HG02588 (cell line): ENCODE measurements at regions not wholly inside any gene's neighbourhood (a gene's known extent, or its start where the extent isn't known, plus 50 kb on each side); places are given as distances from the start of the nearest gene placed in this dataset.

ENCODE experiments used
- ATAC-seq: cut with Tn5 transposase; IDR thresholded peaks from one replicate; pipeline ENCODE4 v1.9.1; 2021; ENCODE audit warnings: mild to moderate bottlenecking, moderate library complexity; ENCODE audit not compliant: unreplicated experiment

DNA sequence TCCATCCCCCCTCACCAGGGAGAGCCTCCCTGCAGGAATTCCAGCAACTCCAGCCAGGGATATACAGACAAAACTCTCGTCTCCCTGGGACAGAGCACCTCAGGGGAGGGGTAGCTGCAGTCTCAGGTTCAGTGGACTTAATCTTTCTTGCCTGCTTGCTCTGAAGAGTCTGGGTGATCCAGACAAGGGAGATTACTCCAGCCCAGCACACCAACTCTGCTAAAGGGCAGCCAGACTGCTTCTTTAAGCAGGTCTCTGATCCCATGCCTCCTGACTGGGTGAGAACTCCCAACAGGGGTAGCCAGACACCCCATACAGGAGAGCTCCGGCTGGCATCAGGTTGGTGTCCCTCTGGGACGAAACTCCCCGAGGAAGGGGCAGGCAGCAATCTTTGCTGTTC is 888.7 kb downstream of the RAB28 start:
- no peak for ATAC-seq

- ATAC-seq, result no peak
Observed at GRCh38 chr4:12588582-12588981, 895.6 kb downstream of the RAB28 start.

- no peak for ATAC-seq
Observed at GRCh38 chr4:12586242-12587006, 897.7 kb downstream of the RAB28 start.

DNA sequence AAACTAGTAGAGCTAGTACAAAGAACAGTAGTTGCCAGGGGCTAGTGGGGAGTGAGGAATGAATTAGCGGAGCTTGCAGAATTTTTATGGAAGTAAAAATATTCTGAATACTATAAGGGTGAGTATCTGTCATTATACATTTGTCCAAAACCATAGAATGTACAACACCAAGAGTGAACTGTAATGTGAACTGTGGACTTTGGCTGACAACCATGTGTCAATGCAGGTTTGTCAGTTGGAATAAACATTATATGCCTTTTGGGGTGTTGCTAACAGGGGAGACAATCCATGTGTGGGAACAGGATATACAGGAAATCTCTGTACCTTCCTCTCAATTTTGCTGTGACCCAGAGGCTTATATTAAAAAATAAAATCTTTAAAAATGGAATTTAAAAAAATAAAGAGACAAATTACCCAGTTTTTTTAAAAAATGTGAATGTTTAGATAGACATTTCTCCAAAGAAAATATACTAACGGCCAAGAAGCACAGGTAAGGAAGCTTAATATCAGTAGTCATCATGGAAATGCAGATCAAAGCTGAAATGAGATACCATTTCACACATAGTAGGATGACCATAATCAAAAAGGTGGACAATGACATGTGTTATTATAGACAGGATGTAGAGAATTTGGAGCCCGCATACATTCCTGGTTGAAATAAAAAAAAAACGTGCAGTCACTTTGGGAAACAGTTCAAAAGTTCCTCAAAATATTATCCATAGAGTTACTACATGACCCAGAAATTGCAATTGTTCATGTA is 899.8 kb downstream of the RAB28 start:
- no peak for ATAC-seq

DNA sequence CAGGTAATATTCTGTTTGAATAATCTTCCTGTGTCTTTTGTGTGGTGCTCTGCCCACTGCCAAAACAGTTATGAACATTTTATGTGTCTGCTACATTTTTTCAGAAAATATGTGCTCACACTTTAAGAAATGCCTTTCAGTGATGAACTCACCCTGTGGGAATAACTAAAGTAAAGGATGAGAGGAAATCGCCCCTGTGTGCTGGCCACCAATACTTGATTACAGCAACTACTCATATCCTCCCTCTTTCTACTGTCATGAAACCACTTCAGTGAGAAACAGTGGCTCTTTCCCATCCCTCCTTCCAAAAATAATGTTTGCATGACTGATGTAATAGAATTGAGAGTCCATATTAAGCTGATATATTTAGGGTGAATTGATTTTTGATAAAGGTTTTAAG is 900.9 kb downstream of the RAB28 start:
- no peak for ATAC-seq

GRCh38 chr4:12580787-12581186 is 903.4 kb downstream of the RAB28 start:
- ATAC-seq, result no peak

GRCh38 chr4:12579172-12579571 is 905.0 kb downstream of the RAB28 start:
- ATAC-seq, result no peak

DNA sequence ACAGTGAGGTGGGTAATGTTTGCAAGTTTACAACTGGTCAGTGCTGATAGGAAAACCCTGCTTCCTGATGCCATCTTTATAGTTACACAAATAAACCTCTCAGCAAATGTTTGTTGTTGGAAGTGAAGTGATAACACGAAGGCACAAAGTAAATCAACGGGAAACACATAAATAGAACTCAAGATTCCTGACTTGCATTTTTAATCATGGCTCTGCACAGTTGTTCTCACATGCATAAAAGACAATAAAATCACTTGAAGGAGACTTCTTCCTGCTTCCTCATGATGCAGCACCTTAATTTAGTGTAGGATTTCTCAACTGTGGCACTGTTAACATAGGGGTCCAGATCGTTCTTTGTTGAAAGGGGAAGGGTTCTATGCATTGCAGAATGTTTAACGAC is 907.7 kb downstream of the RAB28 start:
- ATAC-seq, result no peak

DNA sequence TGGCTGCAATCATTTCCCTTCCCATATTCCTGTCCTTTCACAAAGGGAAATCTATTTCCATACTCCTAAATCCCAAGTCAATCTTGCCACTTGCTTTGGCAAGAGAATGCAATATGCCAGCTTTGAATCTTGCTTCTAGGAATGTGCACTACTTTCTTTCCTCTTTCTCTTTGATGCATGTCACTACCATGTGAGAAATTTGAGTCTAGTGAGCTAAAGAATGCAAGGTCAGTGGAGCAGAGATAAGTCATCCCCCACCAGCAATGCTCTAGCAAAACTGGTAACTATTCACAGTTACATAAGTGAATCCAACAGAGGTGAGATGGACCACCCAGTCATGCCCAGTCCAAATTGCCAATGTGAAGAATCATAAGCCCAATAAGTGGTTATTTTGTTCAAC is 910.4 kb downstream of the RAB28 start:
- no peak for ATAC-seq

- ATAC-seq, result no peak
Observed at GRCh38 chr4:12562476-12563140, 921.5 kb downstream of the RAB28 start.

DNA sequence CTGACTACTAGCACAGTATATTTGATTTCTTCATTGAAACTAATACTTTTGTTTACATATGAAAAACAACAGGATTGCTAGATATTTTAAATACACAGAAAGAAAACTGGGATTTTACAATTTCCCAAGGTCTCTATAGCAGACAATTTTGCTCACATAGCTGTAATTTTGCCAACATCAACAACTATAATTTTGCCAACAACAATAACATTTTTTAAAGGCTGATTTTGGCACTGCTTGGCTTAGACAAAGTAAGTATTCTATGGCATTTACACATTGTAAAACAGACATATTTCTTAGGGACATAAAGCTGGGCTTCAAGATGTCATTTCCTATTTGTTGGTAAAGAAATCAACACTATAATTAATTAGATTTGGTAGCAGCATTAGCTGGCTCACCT is 922.1 kb downstream of the RAB28 start:
- no peak for ATAC-seq

GRCh38 chr4:12555011-12555410 is 929.1 kb downstream of the RAB28 start:
- ATAC-seq, result no peak

- no peak for ATAC-seq
Observed at GRCh38 chr4:12548678-12549077, 935.5 kb downstream of the RAB28 start.

DNA sequence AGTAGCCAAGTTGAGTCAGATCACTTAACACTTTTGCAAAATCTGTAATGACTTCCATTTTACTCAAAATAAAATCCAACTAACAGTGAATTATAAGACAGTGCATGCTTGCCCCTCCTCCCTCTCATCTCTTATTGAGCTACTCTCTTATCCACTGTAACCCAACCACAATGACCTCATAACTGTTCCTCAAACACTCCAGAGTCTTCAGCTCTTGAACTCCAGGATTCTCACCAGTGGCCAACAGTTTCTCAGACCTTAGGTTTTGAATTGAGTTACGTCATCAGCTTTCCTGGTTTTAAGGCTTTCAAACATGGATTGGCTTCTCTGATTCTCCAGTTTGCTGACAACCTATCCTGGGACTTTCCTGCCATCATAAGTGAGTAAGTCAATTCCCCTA is 938.3 kb downstream of the RAB28 start:
- ATAC-seq, result no peak

DNA sequence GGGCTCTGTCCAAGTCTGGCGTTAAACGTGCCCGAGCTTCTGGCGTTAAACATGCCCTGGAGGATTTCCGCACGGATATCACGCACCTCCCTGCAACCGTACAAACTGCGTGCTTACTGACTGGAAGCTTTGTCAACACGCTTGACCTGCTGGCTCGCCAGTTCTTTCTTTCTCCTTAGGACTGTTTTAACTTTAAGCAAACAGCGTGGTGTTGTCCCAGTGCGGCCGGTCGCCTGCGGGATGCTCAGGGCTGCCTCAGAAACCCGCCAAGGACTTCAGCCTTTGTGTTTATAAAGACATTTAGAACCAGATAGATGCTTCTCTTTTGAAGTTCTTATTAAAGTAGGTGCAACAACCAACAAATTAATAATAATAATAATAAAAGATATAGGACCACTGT is 946.0 kb downstream of the RAB28 start:
- ATAC-seq, result no peak

- no peak for ATAC-seq
Observed at GRCh38 chr4:12534684-12535083, 949.5 kb downstream of the RAB28 start.

- no peak for ATAC-seq
Observed at GRCh38 chr4:12519426-12519825, 964.7 kb downstream of the RAB28 start.

DNA sequence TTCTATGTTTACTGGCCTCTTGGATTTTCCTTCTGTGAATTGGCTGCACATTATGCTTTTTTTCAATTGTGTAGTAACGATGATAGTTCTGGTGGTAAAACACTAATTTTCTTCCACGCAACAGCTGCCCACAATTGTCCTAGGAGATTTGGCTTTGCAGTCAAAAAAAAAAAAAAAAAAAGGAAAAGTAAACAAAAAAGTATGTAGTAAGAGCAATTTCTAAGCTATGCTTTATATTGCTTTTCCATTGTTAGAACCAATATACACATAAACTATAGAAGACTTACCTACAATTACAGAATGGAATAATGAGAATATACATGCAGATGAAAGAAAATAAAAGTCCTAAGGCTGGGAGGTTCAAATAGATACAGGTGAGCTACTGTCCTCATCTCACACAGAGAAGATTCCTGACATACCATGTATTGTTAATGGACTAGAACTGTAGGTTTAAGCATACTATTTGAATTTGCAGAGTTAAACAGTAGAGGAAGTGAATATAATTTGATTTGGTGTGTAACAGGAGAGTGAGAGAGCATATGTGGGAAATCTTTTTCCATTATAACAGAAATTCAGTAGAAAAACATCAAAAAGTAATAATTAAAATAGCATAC is 976.2 kb downstream of the RAB28 start:
- no peak for ATAC-seq

- ATAC-seq, result no peak
Observed at GRCh38 chr4:12500409-12500808, 983.7 kb downstream of the RAB28 start.

GRCh38 chr4:12499693-12500092 is 984.4 kb downstream of the RAB28 start:
- no peak for ATAC-seq

GRCh38 chr4:12495211-12495610 is 988.9 kb downstream of the RAB28 start:
- ATAC-seq, result no peak
